SHP77 (cell line): ENCODE measurements at regions not wholly inside any gene's neighbourhood (a gene's known extent, or its start where the extent isn't known, plus 50 kb on each side); places are given as distances from the start of the nearest gene placed in this dataset.

Source experiments
- DNase-seq, 2 experiments: peaks; one replicate each; lab custom pipeline; 2025; lab: John Stamatoyannopoulos, UW

- DNase-seq: no peak
Measured at GRCh38 chr15:31151301-31152233, 50.0 kb upstream of the TRPM1 start.

GRCh38 chr15:31153531-31153930 is 52.0 kb upstream of the TRPM1 start:
- DNase-seq: no peak

GRCh38 chr15:31155151-31155550 is 53.6 kb upstream of the TRPM1 start:
- no peak for DNase-seq

- no peak for DNase-seq
Measured at GRCh38 chr15:31156226-31156625, 54.7 kb upstream of the TRPM1 start.

GRCh38 chr15:31156808-31157207 is 55.3 kb upstream of the TRPM1 start:
- DNase-seq: no peak

- DNase-seq: peak; percentile 67 to 73
Measured at GRCh38 chr15:31157644-31158069, 56.1 kb upstream of the TRPM1 start.

GRCh38 chr15:31158858-31159569 is 57.5 kb upstream of the TRPM1 start:
- no peak for DNase-seq

GRCh38 chr15:31159837-31160236 is 58.3 kb upstream of the TRPM1 start:
- no peak for DNase-seq

- DNase-seq: no peak
Measured at GRCh38 chr15:31160297-31160696, 58.8 kb upstream of the TRPM1 start.

- DNase-seq: no peak
Measured at GRCh38 chr15:31160740-31161495, 59.4 kb upstream of the TRPM1 start.

GRCh38 chr15:31161951-31162350 is 60.4 kb upstream of the TRPM1 start:
- DNase-seq: no peak

- no peak for DNase-seq
Measured at GRCh38 chr15:31162721-31163510, 61.4 kb upstream of the TRPM1 start.

GRCh38 chr15:31163769-31164572 is 62.4 kb upstream of the TRPM1 start:
- DNase-seq: no peak

GRCh38 chr15:31164573-31164912 is 63.0 kb upstream of the TRPM1 start:
- no peak for DNase-seq

GRCh38 chr15:31169558-31169957 is 68.0 kb upstream of the TRPM1 start:
- DNase-seq: no peak

- no peak for DNase-seq
Measured at GRCh38 chr15:31171731-31172130, 70.2 kb upstream of the TRPM1 start.

- DNase-seq: no peak
Measured at GRCh38 chr15:31172606-31173005, 71.1 kb upstream of the TRPM1 start.

GRCh38 chr15:31173790-31174450 is 72.4 kb upstream of the TRPM1 start:
- no peak for DNase-seq

GRCh38 chr15:31175484-31175883 is 74.0 kb upstream of the TRPM1 start:
- DNase-seq: no peak

- no peak for DNase-seq
Measured at GRCh38 chr15:31177951-31178350, 76.4 kb upstream of the TRPM1 start.
